Fibroblast of the aortic adventitia (primary cell): ENCODE measurements at regions not wholly inside any gene's neighbourhood (a gene's known extent, or its start where the extent isn't known, plus 50 kb on each side); places are given as distances from the start of the nearest gene placed in this dataset.

Experiments
- DNase-seq: peaks from one replicate; pipeline ENCODE4 v3.0.0-alpha.2; 2010; ENCODE audit warnings: low read depth
- H3K4me3 ChIP-seq: 2 replicates; pipeline ENCODE4 v1.5.1; 2011; ENCODE audit warnings: low read depth, mild to moderate bottlenecking, control low read depth, low read length, moderate library complexity
- CTCF ChIP-seq: IDR thresholded peaks from 2 replicates; pipeline ENCODE4 v1.5.1; 2011; ENCODE audit warnings: mild to moderate bottlenecking, low read length, control low read depth, inconsistent platforms; ENCODE audit not compliant: insufficient read depth

- TF ChIP-seq CTCF, result no peak
- DNase-seq, result no peak
- no peak overlapping the region for H3K4me3 ChIP-seq
Observed at GRCh38 chr3:163548015-163548414, 1530.3 kb downstream of the SI start.

- no peak for TF ChIP-seq CTCF
- no peak overlapping the region for H3K4me3 ChIP-seq
- DNase-seq, result no peak
Observed at GRCh38 chr3:163547014-163547685, 1531.1 kb downstream of the SI start.

- no peak overlapping the region for H3K4me3 ChIP-seq
- TF ChIP-seq CTCF, result no peak
- DNase-seq, result no peak
Observed at GRCh38 chr3:163543662-163544061, 1534.6 kb downstream of the SI start.

GRCh38 chr3:163541629-163542028 is 1536.7 kb downstream of the SI start:
- no peak for DNase-seq
- H3K4me3 ChIP-seq, result no peak overlapping the region
- no peak for TF ChIP-seq CTCF

DNA sequence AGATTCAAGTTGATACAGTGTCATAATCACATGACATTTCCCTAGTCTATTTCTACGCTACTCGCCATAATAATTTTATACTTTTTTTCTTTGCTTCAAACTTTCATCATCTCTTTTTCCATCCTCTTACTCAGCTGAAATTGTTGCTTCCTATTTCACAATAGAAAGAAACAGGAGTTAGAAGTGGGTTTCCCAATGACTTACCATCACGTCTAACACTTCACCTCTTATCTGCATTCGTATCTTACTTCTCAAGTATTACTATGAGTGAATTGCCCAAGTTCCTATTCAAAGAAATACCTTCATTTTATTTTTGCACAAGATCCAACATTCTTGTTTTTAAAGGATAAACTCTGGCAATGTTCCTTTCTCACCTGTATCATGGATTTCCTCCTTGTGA is 1539.9 kb downstream of the SI start:
- no peak overlapping the region for H3K4me3 ChIP-seq
- no peak for DNase-seq
- TF ChIP-seq CTCF, result no peak

DNA sequence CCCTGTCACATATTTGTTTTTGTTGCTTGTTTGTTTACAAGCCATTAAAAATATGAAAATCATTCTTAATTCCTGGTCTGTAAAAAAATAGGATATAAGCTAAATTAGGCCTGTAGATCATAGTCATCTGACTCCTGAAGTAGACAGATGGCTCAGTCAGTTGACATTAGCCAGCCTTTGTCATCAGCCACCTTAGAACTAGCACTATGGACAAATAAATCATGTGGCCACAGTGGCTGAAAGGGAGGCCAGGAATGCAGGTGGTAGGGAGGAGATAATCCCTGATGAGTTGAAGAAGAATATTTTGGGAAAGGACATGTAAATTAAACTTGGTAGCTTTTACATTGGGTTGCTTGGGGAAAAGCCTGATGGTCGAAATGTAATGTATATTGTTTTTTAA is 1544.9 kb downstream of the SI start:
- H3K4me3 ChIP-seq, result no peak overlapping the region
- no peak for TF ChIP-seq CTCF
- DNase-seq, result no peak

DNA sequence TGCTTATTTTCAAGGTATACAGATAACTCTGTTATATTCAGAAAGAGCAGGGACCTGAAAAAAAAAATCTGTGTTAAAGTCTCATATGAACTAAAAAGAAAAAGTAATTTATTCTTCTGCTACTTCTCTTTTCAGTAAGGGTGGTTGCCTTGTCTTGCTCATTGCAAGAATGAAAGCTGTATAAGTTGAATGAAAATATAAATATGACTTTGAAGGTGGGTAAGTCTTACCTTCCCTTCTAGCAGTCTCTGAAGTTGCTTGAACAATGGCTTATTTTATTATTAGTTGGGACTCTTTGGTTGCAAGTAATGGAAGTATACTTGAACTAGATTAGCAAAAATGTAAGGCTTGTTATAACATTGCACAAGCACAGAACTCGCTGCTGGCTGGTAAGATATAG is 1554.9 kb downstream of the SI start:
- H3K4me3 ChIP-seq, result no peak overlapping the region
- DNase-seq, result no peak
- no peak for TF ChIP-seq CTCF
